ENCODE measurements at regions not wholly inside any gene's neighbourhood (a gene's known extent, or its start where the extent isn't known, plus 50 kb on each side); places are given as distances from the start of the nearest gene placed in this dataset.

DNA sequence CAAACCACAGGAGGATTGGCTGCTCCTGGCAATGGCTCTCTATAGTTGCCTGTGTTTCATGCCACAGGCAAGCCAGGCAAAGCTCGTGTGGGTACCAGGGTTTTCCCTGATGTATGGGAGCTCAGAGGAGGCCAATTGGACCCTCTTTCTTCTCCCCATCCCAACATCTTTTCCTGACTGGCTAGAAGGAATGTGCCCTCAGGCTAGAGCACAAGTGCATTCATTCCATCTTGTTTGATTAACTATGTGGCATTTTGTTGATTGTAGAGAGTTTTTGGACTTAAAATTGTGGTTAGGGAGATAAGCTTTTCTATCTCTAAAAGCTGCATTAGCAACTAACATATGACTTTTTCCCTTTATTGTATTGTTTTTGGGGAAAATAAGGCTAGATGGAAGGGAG is 561.3 kb downstream of the PSAT1 start:
- DNase-seq (no peak), ATAC-seq (no peak)
- H3K4me1 Mint-ChIP-seq, result no peaks in the 10 kb centered on the region
- H3K27me3 Mint-ChIP-seq, result no peaks in the 10 kb centered on the region
- no peak overlapping the region for H3K4me3 Mint-ChIP-seq
- no peaks in the 10 kb centered on the region for H3K9me3 Mint-ChIP-seq
- H3K27ac Mint-ChIP-seq, result no peak overlapping the region

DNA sequence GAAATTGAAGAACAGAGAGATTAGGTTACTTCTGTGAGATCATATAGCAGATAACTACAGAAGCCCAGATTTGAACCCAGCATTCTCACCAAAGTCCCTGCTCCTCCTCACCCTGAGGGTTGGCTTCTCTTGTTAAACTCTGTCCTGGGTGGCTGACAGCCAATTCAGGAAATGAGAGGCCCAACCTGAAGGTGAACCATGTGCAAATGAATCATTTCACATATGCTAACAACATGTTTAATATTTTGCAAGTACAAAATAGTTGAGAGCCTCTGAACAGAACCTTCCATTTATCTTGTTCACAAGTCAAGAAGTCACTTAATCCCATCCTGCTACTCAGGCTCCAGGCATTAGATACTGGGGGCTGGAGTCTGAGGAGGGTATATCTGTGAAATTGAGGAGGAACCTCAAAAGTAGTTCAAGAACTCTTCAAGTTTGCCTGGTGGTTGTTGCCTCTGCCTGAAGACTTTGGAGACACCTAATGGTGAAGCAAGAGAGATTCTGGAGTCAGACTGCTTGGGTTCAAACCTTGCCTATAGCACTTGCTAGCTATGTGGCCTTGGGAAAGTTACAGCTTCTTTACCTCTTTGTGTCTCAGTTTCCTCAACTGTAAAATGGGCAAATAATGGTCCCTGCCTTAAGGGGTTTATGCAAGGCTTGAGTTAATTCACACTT is 564.0 kb downstream of the PSAT1 start:
- Mint-ChIP-seq H3K27me3 (no peaks in the 10 kb centered on the region), H3K4me3 (no peak overlapping the region), H3K4me1 (no peaks in the 10 kb centered on the region), H3K27ac (no peak overlapping the region), H3K9me3 (no peaks in the 10 kb centered on the region)
- ATAC-seq, result no peak
- DNase-seq, result no peak

DNA sequence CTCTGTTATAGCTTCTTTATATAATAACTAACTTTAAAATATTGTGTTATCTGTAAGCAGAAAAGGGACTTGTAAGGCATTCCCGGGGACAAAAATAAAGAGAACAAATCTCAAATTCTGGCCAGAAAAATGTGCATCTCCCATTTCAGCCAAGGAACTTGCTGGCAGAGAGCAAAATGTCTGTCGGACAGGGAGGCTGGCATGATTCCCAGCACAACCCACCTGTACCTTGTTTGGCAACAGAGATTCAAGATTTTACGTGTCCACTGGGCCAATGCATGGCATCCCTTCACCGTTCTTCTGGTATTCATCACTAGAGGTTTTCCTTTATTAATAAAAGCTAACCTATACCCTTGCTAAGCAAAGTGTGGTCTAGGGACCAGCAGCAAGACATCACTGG is 566.6 kb downstream of the PSAT1 start:
- DNase-seq, result no peak
- no peak overlapping the region for H3K27ac Mint-ChIP-seq
- H3K27me3 Mint-ChIP-seq, result no peaks in the 10 kb centered on the region
- H3K4me3 Mint-ChIP-seq, result no peak overlapping the region
- H3K9me3 Mint-ChIP-seq, result no peaks in the 10 kb centered on the region
- no peaks in the 10 kb centered on the region for H3K4me1 Mint-ChIP-seq
- ATAC-seq, result no peak

DNA sequence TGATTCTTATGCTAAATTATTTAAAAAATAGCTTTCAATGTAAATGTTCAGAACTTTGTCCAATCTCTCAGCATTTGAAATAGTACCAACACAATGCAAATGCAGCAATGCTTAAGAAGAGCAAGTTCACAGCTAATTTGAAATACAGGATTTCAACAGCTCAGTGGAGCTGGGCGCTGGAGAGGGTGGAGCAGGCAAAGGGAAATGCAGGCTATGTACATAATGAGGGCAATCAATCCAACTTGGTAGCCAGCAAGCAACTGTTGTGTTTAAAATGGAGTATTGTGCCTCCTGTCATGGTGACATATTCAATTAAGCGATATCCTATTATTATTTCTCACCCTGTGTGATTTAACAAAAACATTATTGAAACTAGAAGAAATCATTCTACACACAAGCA is 568.8 kb downstream of the PSAT1 start:
- DNase-seq, result no peak
- no peaks in the 10 kb centered on the region for H3K4me1 Mint-ChIP-seq
- H3K27me3 Mint-ChIP-seq, result no peaks in the 10 kb centered on the region
- H3K4me3 Mint-ChIP-seq, result no peak overlapping the region
- H3K27ac Mint-ChIP-seq, result no peak overlapping the region
- no peaks in the 10 kb centered on the region for H3K9me3 Mint-ChIP-seq
- no peak for ATAC-seq

DNA sequence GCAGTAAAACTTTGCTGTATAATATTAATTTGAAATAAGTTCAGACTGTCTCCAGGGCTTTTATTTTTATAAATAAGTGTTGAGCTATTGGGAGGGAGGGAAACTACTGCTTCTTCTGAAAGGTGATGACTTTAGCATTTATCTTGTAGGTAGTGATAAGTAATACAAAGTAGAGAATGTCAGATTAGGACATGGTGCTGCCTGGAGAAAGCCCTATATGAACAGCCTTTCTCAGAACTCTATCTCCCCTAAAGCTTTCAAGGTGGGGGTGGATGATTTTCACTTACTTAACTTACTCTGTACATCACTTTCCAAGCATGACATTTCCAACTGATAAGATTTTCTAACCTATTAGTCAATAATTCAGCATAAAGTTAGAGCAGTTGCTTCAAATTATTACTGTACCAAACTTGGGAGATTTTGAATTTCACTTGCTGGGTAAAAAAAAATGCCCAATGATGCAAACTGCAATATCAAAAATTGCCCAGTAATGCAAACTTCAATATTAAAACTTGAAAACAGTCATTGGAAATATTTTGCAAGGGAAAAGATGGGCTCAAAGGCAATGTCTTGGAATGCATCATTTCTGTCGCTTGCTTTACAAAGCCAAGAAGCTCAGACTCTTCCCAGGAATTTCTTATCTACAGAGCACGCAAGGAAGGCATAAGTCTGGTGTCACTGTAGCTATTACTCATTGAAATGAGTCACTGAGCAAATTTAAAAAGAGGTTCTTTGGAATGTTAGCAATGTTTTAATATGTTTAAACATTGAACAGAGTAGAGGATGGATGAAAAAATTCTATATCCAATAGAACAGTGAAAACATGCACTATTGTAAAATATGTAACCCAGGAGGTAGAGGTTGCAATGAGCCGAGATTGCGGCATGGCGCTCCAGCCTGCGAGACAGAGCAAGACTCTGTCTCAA is 569.5 kb downstream of the PSAT1 start:
- DNase-seq (no peak), ATAC-seq (no peak)
- no peak overlapping the region for H3K27ac Mint-ChIP-seq
- H3K9me3 Mint-ChIP-seq, result no peaks in the 10 kb centered on the region
- no peaks in the 10 kb centered on the region for H3K4me1 Mint-ChIP-seq
- H3K4me3 Mint-ChIP-seq, result no peak overlapping the region
- H3K27me3 Mint-ChIP-seq, result no peaks in the 10 kb centered on the region

DNA sequence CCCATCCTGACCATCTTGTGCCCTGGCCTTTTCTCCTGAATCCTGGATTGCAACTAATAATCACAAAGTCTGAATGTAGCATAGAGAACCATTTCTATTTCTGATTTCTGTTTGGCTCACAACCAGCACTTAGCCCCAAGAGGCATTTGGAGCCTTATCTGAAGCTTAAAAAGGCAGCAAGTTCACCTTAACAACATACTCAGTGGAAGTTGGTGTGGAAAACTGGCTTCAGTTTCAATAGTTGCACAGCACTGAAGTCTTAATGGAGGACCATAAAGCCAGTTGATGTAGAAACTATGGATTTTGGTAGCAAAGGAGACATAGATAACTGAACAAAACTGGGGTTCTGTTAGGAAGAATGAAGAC is 574.1 kb downstream of the PSAT1 start:
- Mint-ChIP-seq H3K4me1 (no peaks in the 10 kb centered on the region), H3K4me3 (no peak overlapping the region), H3K27me3 (no peaks in the 10 kb centered on the region), H3K9me3 (peaks cover 0 to 9% of the 10 kb centered on the region in 2 donors), H3K27ac (no peak overlapping the region)
- ATAC-seq (no peak), DNase-seq (no peak)

DNA sequence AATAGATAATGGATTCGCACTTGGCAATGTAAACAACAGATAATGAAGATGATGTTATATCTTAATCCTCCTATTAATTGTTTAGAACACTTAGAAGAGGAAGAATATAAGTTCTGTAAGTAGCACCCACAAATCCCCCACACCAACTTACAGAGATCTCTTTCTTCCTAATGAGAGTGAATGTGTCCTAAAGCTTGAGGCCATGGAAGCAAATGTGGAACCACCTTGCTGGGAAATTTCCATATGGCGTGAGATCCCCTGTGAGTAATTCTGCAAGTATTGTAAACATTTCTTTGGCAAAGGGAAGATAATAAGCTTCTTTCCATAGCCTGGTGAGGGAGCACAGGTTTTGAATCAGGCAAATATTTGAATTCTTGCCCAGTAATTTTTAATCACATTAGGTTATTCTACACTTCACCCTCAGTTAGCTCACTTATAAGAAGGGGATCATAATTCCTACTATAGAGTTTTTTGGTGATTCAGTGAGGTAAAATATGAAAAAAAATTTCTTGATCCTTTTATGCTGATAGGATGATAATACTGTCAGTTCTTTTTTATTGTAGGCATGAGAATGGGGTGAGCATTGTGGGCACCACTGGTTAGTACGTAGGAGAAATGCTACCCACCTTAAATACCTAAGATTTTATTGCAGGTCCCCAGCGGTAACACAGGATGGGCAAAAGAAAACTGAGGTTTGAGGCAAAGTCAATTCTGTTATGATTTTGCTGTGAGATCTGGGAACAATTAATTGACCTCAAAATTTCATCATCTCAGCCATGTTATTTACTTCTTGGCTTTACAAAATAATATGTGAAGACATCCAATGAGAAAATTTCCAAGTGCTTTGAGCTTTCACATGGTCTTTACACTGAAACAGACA is 574.8 kb downstream of the PSAT1 start:
- Mint-ChIP-seq H3K27me3 (no peaks in the 10 kb centered on the region), H3K4me3 (no peak overlapping the region), H3K9me3 (peaks cover 0 to 9% of the 10 kb centered on the region in 2 donors), H3K27ac (no peak overlapping the region), H3K4me1 (no peaks in the 10 kb centered on the region)
- DNase-seq (no peak), ATAC-seq (no peak)

DNA sequence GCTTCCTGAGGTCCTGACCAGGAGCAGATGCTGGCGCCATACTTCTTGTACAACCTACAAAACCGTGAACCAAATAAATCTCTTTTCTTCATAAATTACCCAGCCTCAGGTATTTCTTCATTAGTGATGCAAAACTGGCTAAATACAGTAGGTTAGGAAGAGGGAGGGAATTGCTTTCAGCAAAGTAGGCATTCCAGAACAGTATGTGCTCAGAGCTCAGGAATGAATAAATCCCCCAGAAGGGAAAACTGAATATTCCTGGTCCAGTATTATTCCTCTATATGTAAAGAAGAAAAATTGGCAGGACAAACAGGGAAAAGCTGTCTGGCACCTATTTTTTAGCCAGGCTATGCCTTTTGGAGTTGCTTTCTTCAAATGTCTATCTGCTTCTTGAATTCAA is 577.1 kb downstream of the PSAT1 start:
- no peak for ATAC-seq
- Mint-ChIP-seq H3K4me1 (no peaks in the 10 kb centered on the region), H3K27me3 (no peaks in the 10 kb centered on the region), H3K27ac (no peak overlapping the region), H3K9me3 (peaks cover 0 to 9% of the 10 kb centered on the region in 2 donors), H3K4me3 (no peak overlapping the region)
- no peak for DNase-seq

DNA sequence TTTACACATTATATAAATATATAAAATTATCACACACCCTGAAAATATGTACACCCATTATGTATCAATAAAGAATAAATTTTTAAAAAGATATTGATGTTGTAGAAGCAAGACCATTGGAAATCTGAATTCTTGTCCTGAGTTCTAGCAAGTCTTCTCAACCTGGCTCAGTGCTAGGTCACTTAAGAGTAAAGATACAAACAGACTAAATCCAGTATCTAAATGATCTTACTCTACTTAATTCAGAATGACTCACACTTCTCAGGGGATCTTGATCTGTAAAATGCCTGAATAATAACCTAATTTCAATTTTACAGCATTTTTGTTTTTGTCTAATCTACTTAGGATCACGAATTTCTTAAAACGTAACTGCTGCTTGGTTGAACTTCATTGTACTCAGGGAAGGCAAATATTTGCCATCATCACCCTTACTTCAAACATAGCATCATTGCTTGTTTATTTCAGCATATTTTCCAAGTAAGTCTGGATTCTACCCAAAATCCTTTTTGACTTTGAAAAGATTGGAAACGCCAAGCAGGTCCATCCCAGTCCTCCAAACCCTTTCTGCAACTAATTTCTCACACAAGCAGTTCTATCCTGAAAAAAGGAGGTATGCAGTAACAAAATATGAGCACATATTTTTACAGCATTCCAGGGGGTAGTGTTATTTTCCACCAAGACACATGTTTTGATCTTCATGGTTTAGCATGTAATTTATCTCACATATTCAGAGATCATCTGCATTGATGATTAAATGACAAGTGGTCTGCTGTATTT is 582.6 kb downstream of the PSAT1 start:
- Mint-ChIP-seq H3K4me1 (no peaks in the 10 kb centered on the region), H3K4me3 (no peak overlapping the region), H3K27ac (no peak overlapping the region), H3K9me3 (no peaks in the 10 kb centered on the region), H3K27me3 (no peaks in the 10 kb centered on the region)
- ATAC-seq (no peak), DNase-seq (no peak)

DNA sequence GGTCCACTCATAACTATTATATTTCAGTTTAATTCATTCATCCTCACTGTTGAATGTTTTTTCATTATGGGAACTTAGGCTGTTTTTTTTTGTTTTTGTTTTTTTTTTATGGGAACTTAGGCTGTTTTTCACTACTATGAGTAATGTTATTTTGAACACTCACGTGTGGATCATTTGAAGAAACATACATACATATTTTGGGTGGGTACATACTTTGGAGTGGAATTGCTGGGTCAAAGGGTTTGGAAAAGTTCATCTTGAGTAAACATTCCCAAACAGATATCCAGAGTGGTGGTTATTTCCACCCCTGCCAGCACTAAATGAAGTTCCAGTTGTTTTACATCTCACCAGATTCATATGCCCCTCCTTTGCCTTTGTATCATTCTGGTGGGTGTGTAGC is 584.4 kb downstream of the PSAT1 start:
- H3K4me3 Mint-ChIP-seq, result no peak overlapping the region
- no peaks in the 10 kb centered on the region for H3K4me1 Mint-ChIP-seq
- ATAC-seq (no peak), DNase-seq (no peak)
- no peak overlapping the region for H3K27ac Mint-ChIP-seq
- no peaks in the 10 kb centered on the region for H3K27me3 Mint-ChIP-seq
- H3K9me3 Mint-ChIP-seq, result no peaks in the 10 kb centered on the region

DNA sequence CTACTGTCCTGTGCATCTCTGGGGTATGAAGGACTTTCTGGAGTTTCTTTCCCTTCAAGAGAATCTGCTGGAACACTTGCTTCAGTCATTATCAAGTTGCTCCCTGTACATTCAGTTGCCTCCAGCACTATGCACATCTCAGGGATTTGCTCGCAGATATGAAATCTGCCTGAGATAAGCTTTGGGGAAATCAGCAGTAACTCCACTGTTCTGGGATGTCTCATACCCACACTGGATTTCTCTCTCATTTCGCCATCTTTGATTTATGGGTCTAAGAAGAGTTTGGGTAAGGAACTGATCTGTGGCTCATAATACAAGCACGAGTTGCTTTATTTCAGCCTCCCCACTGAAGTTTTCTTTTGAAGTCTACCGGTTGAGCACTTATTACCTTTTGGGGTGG is 585.6 kb downstream of the PSAT1 start:
- no peaks in the 10 kb centered on the region for H3K9me3 Mint-ChIP-seq
- ATAC-seq (no peak), DNase-seq (no peak)
- no peaks in the 10 kb centered on the region for H3K27me3 Mint-ChIP-seq
- no peak overlapping the region for H3K27ac Mint-ChIP-seq
- no peak overlapping the region for H3K4me3 Mint-ChIP-seq
- no peaks in the 10 kb centered on the region for H3K4me1 Mint-ChIP-seq

DNA sequence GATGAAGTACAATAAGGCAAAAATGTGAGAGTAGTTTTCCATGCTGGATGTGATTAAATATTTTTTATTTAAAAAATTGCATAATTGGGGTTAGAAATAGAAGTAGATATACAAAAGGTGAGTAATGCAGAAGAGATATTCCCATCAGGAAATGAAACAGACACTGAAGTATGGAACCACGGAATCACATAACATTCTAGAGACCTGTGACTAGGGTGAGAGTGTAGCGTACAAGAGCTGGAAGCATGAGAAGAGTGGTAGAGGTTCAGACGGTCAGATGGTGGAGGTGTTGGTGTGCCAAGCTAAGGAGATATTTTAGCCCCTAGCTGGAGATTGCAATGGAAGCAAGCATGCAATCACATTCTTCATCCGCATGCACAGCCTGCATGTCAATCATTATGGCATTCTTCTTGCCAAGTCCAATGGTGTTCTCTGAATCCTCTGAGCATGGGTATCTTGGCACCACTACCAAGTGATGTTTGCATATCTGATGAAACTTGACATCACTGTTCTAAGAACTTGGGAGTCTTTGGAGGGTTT is 587.8 kb downstream of the PSAT1 start:
- H3K4me1 Mint-ChIP-seq, result no peaks in the 10 kb centered on the region
- no peak overlapping the region for H3K4me3 Mint-ChIP-seq
- ATAC-seq (no peak), DNase-seq (no peak)
- H3K27me3 Mint-ChIP-seq, result no peaks in the 10 kb centered on the region
- H3K9me3 Mint-ChIP-seq, result peaks cover 0 to 2% of the 10 kb centered on the region in 2 donors
- no peak overlapping the region for H3K27ac Mint-ChIP-seq

DNA sequence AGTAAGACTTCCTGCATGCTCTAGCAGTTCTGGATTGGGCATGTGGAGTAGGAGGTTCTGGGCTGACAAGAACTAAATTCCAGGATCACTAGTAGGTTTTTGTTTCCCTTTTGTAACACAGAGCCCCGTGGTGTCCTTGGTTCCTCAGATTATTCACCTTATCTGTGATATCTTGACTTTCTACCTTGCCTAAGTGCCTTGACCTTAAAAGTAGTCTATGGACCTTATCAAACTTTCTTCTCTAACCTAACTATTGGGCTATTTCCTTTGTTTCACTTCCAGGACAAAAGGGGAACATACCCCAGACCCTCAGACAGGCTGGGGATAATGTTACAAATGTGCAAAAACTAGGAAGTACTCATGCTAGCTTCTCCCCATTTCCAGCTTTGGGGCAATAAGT is 595.3 kb downstream of the PSAT1 start:
- H3K27me3 Mint-ChIP-seq, result no peaks in the 10 kb centered on the region
- H3K27ac Mint-ChIP-seq, result no peak overlapping the region
- ATAC-seq (no peak), DNase-seq (no peak)
- no peaks in the 10 kb centered on the region for H3K4me1 Mint-ChIP-seq
- peaks cover 0 to 9% of the 10 kb centered on the region in 2 donors for H3K9me3 Mint-ChIP-seq
- no peak overlapping the region for H3K4me3 Mint-ChIP-seq

DNA sequence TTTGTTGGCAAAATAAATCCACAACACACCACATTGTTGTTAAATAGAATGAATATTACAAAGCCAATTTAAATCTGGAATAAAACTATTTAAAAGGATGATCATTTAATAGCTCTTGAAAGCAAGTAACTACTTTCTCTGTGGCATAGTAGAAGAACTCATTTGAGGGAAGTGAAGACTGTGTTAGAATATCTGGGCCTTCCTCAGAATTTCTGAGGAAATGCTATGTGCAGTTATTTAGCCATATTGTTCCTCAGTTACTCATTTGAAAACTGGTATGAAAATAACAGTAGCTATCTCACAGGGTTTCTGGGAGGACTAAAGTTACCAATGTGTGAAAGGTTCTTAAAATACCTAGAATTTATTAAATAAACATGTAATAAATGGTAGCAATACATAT is 595.8 kb downstream of the PSAT1 start:
- H3K9me3 Mint-ChIP-seq, result peaks cover 0 to 9% of the 10 kb centered on the region in 2 donors
- H3K27me3 Mint-ChIP-seq, result no peaks in the 10 kb centered on the region
- ATAC-seq (no peak), DNase-seq (no peak)
- no peak overlapping the region for H3K27ac Mint-ChIP-seq
- no peaks in the 10 kb centered on the region for H3K4me1 Mint-ChIP-seq
- no peak overlapping the region for H3K4me3 Mint-ChIP-seq

Data from stimulated activated naive CD8-positive, alpha-beta T cell treated with anti-CD3 and anti-CD28 coated beads, Interleukin-15, amount 100 ng/mL, for 72 hours (primary cell).